Activated T-cell treated with anti-CD3 and anti-CD28 coated beads, Interleukin-2, amount 50 U/mL, for 4 hours (primary cell): ENCODE measurements at regions not wholly inside any gene's neighbourhood (a gene's known extent, or its start where the extent isn't known, plus 50 kb on each side); places are given as distances from the start of the nearest gene placed in this dataset.

ENCODE experiments used
- ATAC-seq, 2 donors: fragments of 200-7000 bp; cut with Tn5 transposase; one replicate each; pipeline ENCODE4 v1.10.0; 2021
- DNase-seq: peaks from one replicate; pipeline ENCODE4 v3.0.0-alpha.2; 2020
- H3K27me3 Mint-ChIP-seq: one replicate; pipeline ENCODE4 v1.8.0; 2021; ENCODE audit warnings: low read depth, mixed read lengths
- H3K36me3 Mint-ChIP-seq: one replicate; pipeline ENCODE4 v1.8.0; 2022; ENCODE audit warnings: mixed read lengths; ENCODE audit not compliant: insufficient read depth
- H3K4me1 Mint-ChIP-seq: one replicate; pipeline ENCODE4 v1.8.0; 2021; ENCODE audit warnings: low read depth, mixed read lengths
- H3K4me3 Mint-ChIP-seq: one replicate; pipeline ENCODE4 v1.8.0; 2021; ENCODE audit warnings: mild to moderate bottlenecking, moderate library complexity, mixed read lengths
- H3K9me3 Mint-ChIP-seq: one replicate; pipeline ENCODE4 v1.8.0; 2021; ENCODE audit warnings: mixed read lengths

- Mint-ChIP-seq H3K36me3 (no peaks in the 10 kb centered on the region), H3K9me3 (no peaks in the 10 kb centered on the region), H3K27me3 (peaks cover 9% of the 10 kb centered on the region), H3K4me1 (no peaks in the 10 kb centered on the region), H3K4me3 (no peak overlapping the region)
- DNase-seq (no peak), ATAC-seq (no peak)
These were observed 283.7 kb upstream of the NR4A3 start for GRCh38 chr9:99537996-99538395.

DNA sequence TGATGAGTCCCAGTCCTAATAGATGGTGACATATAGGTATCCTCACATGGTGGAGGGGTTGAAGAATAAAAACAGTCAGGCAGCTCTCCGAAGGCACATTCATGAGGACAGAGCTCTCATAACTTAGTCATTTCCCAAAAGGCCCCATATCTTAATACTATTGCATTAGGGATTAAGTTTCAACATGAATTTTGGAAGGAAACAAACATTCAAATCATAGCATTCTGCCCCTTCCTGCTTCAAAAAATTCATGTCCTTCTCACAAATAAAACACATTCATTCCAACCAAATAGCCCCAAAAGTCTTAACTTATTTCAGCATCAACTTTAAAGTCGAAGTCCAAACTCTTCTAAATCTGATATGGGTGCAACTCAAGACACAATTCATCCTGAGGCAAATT lies 277.2 kb upstream of the NR4A3 start:
- H3K4me1 Mint-ChIP-seq: no peaks in the 10 kb centered on the region
- no peak overlapping the region for H3K4me3 Mint-ChIP-seq

DNA sequence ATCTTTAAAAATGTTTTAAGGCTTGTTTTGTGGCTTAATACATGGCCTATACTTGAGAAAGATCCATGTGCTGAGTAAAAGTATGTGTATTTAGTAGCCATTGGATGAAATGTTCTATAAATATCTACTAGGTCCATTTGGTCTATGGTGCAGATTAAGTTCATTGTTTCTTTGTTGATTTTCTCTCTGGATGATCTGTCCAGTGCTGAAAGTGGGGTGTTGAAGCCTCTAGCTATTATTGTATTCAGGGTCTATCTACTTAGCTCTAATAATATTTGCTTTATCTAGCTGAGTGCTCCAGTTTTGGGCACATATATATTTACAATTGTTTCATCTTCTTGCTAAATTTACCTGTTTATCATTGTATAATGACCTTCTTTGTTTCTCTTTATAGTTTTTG lies 272.2 kb upstream of the NR4A3 start:
- no peak overlapping the region for H3K4me3 Mint-ChIP-seq
- no peaks in the 10 kb centered on the region for H3K4me1 Mint-ChIP-seq
- DNase-seq (no peak), ATAC-seq (no peak)
- H3K27me3 Mint-ChIP-seq: peaks cover 30% of the 10 kb centered on the region
- peaks cover 29% of the 10 kb centered on the region for H3K9me3 Mint-ChIP-seq
- H3K36me3 Mint-ChIP-seq: peaks cover 3% of the 10 kb centered on the region

More for the DNA sequence above, 277.2 kb upstream of the NR4A3 start:
- H3K36me3 Mint-ChIP-seq: no peaks in the 10 kb centered on the region
- ATAC-seq (no peak), DNase-seq (no peak)
- no peaks in the 10 kb centered on the region for H3K9me3 Mint-ChIP-seq
- H3K27me3 Mint-ChIP-seq: peaks cover 2% of the 10 kb centered on the region

GRCh38 chr9:99555792-99556191 lies 265.9 kb upstream of the NR4A3 start:
- H3K4me3 Mint-ChIP-seq: no peak overlapping the region
- peaks cover 24% of the 10 kb centered on the region for H3K9me3 Mint-ChIP-seq
- no peak for ATAC-seq
- peaks cover 1% of the 10 kb centered on the region for H3K36me3 Mint-ChIP-seq
- H3K4me1 Mint-ChIP-seq: no peaks in the 10 kb centered on the region
- DNase-seq: no peak
- H3K27me3 Mint-ChIP-seq: peaks cover 25% of the 10 kb centered on the region

- no peaks in the 10 kb centered on the region for H3K36me3 Mint-ChIP-seq
- ATAC-seq: no peak
- H3K27me3 Mint-ChIP-seq: peaks cover 23% of the 10 kb centered on the region
- no peak overlapping the region for H3K4me3 Mint-ChIP-seq
- peaks cover 19% of the 10 kb centered on the region for H3K9me3 Mint-ChIP-seq
- DNase-seq: no peak
- H3K4me1 Mint-ChIP-seq: no peaks in the 10 kb centered on the region
These were observed 264.7 kb upstream of the NR4A3 start for GRCh38 chr9:99556998-99557397.

GRCh38 chr9:99557816-99558215 lies 263.9 kb upstream of the NR4A3 start:
- H3K4me3 Mint-ChIP-seq: no peak overlapping the region
- no peaks in the 10 kb centered on the region for H3K36me3 Mint-ChIP-seq
- ATAC-seq: no peak
- H3K27me3 Mint-ChIP-seq: peaks cover 15% of the 10 kb centered on the region
- H3K9me3 Mint-ChIP-seq: peaks cover 11% of the 10 kb centered on the region
- H3K4me1 Mint-ChIP-seq: no peaks in the 10 kb centered on the region
- no peak for DNase-seq

DNA sequence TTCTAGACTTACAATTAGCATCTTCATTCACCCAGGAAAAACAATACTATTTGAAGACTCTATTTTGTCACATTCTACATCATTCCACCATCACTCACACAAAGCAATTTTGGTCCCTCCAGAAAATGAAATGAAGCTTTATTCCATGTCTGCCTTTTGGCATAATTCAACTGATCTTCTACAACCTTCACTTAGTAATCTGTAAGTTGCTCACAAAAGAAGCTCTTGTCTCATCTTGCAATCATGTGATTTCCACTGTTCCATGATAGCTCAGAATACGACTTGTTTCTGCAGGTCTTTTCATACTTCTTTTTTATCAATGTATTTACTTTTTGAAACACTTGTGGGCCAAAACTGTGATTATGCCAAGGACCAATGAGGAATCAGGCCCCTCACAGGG lies 261.9 kb upstream of the NR4A3 start:
- H3K36me3 Mint-ChIP-seq: no peaks in the 10 kb centered on the region
- H3K4me1 Mint-ChIP-seq: no peaks in the 10 kb centered on the region

DNA sequence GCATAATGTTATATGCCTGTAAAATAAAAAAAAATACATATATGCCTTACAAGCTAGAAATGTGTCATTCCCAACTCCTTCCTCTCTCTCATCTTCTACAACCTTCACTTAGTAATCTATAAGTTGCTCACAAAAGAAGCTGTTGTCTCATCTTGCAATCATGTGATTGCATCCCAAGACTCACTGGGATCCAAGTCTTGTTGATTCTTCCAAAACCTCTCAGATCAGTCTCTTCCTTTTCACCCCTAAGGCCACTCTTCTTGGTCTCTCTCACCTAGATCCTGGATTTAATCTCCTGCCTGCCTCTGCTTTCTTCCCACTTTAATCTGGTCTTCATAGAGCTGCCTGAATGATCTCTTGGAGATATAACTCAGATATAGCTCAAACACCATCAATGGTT lies 261.1 kb upstream of the NR4A3 start:
- DNase-seq: no peak
- Mint-ChIP-seq H3K4me3 (no peak overlapping the region), H3K36me3 (no peaks in the 10 kb centered on the region), H3K27me3 (no peaks in the 10 kb centered on the region), H3K9me3 (peaks cover 7% of the 10 kb centered on the region), H3K4me1 (no peaks in the 10 kb centered on the region)
- no peak for ATAC-seq

More for the DNA sequence above, 261.9 kb upstream of the NR4A3 start:
- no peak for DNase-seq
- H3K9me3 Mint-ChIP-seq: peaks cover 7% of the 10 kb centered on the region
- no peak for ATAC-seq
- no peak overlapping the region for H3K4me3 Mint-ChIP-seq
- H3K27me3 Mint-ChIP-seq: no peaks in the 10 kb centered on the region

DNA sequence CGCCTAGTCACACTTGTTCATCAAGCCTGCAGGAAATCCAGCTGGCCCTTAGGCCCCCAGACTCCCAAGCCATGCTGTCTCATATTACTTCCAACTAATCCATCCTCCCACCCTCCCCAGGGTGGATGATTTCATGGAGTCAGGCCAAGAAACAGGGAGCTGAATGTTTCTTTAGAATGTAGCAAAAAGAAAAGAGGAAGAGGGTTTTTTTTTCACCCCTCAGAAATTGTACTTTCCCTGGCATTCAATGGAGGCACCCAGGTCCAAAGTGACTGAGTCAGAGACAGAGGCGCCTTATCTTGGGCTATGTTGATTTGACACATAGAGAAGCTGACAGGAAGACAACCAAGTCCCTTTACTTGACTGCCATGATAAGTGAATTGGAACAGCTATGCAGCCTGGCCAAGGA lies 260.2 kb upstream of the NR4A3 start:
- H3K36me3 Mint-ChIP-seq: no peaks in the 10 kb centered on the region
- peaks cover 7% of the 10 kb centered on the region for H3K9me3 Mint-ChIP-seq
- no peak overlapping the region for H3K4me3 Mint-ChIP-seq
- no peaks in the 10 kb centered on the region for H3K27me3 Mint-ChIP-seq
- no peak for ATAC-seq
- H3K4me1 Mint-ChIP-seq: no peaks in the 10 kb centered on the region
- no peak for DNase-seq

GRCh38 chr9:99561961-99562565 lies 259.6 kb upstream of the NR4A3 start:
- Mint-ChIP-seq H3K4me3 (no peak overlapping the region), H3K9me3 (peaks cover 7% of the 10 kb centered on the region), H3K36me3 (no peaks in the 10 kb centered on the region), H3K4me1 (no peaks in the 10 kb centered on the region), H3K27me3 (no peaks in the 10 kb centered on the region)
- DNase-seq: no peak
- no peak for ATAC-seq

DNA sequence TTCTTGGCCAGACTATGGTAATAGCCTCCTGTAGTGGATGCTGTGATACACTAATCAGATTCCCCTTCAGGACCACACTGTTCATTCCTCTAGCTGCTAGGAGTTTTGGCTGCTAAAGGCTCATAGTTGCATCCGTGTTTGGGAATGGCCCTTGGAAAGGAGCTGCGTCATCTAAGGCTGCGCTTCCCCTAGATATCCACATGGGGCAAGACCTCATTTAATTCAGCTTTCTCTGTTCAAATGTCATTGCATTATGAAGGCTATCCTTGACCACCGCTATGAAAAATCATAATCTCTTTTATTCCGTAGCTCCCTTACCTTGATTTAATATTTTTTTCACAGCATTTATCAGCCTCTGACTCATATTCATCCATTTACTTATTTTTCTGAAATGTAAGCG lies 258.3 kb upstream of the NR4A3 start:
- no peak for ATAC-seq
- no peaks in the 10 kb centered on the region for H3K4me1 Mint-ChIP-seq

GRCh38 chr9:99565203-99565602 lies 256.5 kb upstream of the NR4A3 start:
- H3K4me3 Mint-ChIP-seq: no peak overlapping the region
- ATAC-seq: no peak
- no peaks in the 10 kb centered on the region for H3K9me3 Mint-ChIP-seq
- H3K27me3 Mint-ChIP-seq: peaks cover 3% of the 10 kb centered on the region
- DNase-seq: no peak
- no peaks in the 10 kb centered on the region for H3K36me3 Mint-ChIP-seq
- no peaks in the 10 kb centered on the region for H3K4me1 Mint-ChIP-seq

More for the DNA sequence above, 258.3 kb upstream of the NR4A3 start:
- Mint-ChIP-seq H3K36me3 (no peaks in the 10 kb centered on the region), H3K27me3 (peaks cover 3% of the 10 kb centered on the region), H3K4me3 (no peak overlapping the region), H3K9me3 (no peaks in the 10 kb centered on the region)
- DNase-seq: no peak

DNA sequence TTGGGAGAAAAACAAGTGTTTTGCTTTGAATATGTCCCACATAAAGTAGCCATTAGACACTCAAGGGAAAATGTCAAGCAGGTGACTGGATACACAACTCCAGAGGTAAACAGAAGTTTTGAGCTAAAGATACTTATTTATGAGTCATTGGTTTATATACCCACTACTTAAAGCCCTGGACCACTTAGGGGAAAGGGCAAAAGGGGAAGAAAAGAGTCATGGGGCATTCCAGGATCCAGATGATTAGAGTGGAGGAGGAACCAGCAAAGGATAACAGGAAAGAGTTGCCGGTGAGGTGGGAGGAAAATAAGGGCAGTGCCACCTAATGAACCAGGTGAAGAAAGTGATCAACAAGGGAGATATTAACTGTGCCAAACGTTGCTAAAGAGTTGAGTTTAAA lies 254.2 kb upstream of the NR4A3 start:
- no peaks in the 10 kb centered on the region for H3K36me3 Mint-ChIP-seq
- ATAC-seq (no peak), DNase-seq (no peak)
- H3K27me3 Mint-ChIP-seq: peaks cover 5% of the 10 kb centered on the region
- no peaks in the 10 kb centered on the region for H3K9me3 Mint-ChIP-seq
- H3K4me3 Mint-ChIP-seq: no peak overlapping the region
- no peaks in the 10 kb centered on the region for H3K4me1 Mint-ChIP-seq

- ATAC-seq: no peak
- no peaks in the 10 kb centered on the region for H3K4me1 Mint-ChIP-seq
- H3K4me3 Mint-ChIP-seq: no peak overlapping the region
- peaks cover 5% of the 10 kb centered on the region for H3K27me3 Mint-ChIP-seq
- H3K36me3 Mint-ChIP-seq: no peaks in the 10 kb centered on the region
- H3K9me3 Mint-ChIP-seq: no peaks in the 10 kb centered on the region
- no peak for DNase-seq
These were observed 251.8 kb upstream of the NR4A3 start for GRCh38 chr9:99569840-99570239.

- H3K9me3 Mint-ChIP-seq: no peaks in the 10 kb centered on the region
- ATAC-seq: no peak
- H3K27me3 Mint-ChIP-seq: peaks cover 3% of the 10 kb centered on the region
- H3K4me3 Mint-ChIP-seq: no peak overlapping the region
- no peaks in the 10 kb centered on the region for H3K4me1 Mint-ChIP-seq
- no peak for DNase-seq
- H3K36me3 Mint-ChIP-seq: no peaks in the 10 kb centered on the region
These were observed 249.1 kb upstream of the NR4A3 start for GRCh38 chr9:99572567-99572966.

DNA sequence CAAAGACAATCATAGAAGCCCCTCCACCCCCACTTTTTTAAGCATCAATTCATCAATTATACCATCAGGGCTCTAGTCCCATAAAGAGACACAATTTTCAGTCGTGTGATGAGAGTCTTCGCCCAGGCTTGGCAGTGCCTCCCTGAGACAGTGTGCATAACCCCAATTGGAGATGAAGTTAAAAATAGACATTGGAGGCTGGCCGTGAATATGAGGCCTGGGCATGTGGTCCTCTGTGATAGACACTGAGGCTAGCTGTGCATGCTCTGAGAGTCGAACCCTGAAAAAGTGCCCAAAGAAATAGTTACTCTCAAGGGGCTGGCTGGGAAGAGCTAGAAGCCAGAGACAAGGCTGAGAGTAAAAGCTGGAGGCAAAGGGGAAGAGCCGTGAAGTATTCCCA lies 248.6 kb upstream of the NR4A3 start:
- no peaks in the 10 kb centered on the region for H3K4me1 Mint-ChIP-seq
- H3K27me3 Mint-ChIP-seq: peaks cover 3% of the 10 kb centered on the region
- H3K9me3 Mint-ChIP-seq: no peaks in the 10 kb centered on the region
- ATAC-seq (no peak), DNase-seq (no peak)
- no peak overlapping the region for H3K4me3 Mint-ChIP-seq
- no peaks in the 10 kb centered on the region for H3K36me3 Mint-ChIP-seq
